NCI-H1048 (cell line): ENCODE measurements at regions not wholly inside any gene's neighbourhood (a gene's known extent, or its start where the extent isn't known, plus 50 kb on each side); places are given as distances from the start of the nearest gene placed in this dataset.
A peak's percentile ranks its signal among the peaks of the same experiment; 100 is the strongest.

Source experiments
- DNase-seq: peaks from one replicate; lab custom pipeline; 2025; lab: John Stamatoyannopoulos, UW

- no peak for DNase-seq
Measured at GRCh38 chr20:10771435-10772140, 97.8 kb upstream of the JAG1 start.

- no peak for DNase-seq
Measured at GRCh38 chr20:10774357-10774943, 100.7 kb upstream of the JAG1 start.

- no peak for DNase-seq
Measured at GRCh38 chr20:10777710-10778109, 103.9 kb upstream of the JAG1 start.

- no peak for DNase-seq
Measured at GRCh38 chr20:10779911-10780310, 106.1 kb upstream of the JAG1 start.

- no peak for DNase-seq
Measured at GRCh38 chr20:10780901-10781300, 107.1 kb upstream of the JAG1 start.

GRCh38 chr20:10781526-10781925, 107.7 kb upstream of the JAG1 start:
- no peak for DNase-seq

GRCh38 chr20:10783707-10784553, 110.1 kb upstream of the JAG1 start:
- peak; percentile 10 for DNase-seq

- no peak for DNase-seq
Measured at GRCh38 chr20:10784554-10785183, 110.9 kb upstream of the JAG1 start.

- DNase-seq: no peak
Measured at GRCh38 chr20:10786678-10787077, 112.9 kb upstream of the JAG1 start.

GRCh38 chr20:10788055-10788454, 114.3 kb upstream of the JAG1 start:
- DNase-seq: no peak

- no peak for DNase-seq
Measured at GRCh38 chr20:10788877-10789276, 115.1 kb upstream of the JAG1 start.

GRCh38 chr20:10789386-10789785, 115.6 kb upstream of the JAG1 start:
- DNase-seq: no peak

GRCh38 chr20:10790013-10790412, 116.2 kb upstream of the JAG1 start:
- no peak for DNase-seq

- DNase-seq: no peak
Measured at GRCh38 chr20:10792291-10792690, 118.5 kb upstream of the JAG1 start.

- DNase-seq: no peak
Measured at GRCh38 chr20:10793766-10794165, 120.0 kb upstream of the JAG1 start.

GRCh38 chr20:10794765-10795164, 121.0 kb upstream of the JAG1 start:
- no peak for DNase-seq

GRCh38 chr20:10795286-10796026, 121.7 kb upstream of the JAG1 start:
- no peak for DNase-seq

GRCh38 chr20:10798811-10799210, 125.0 kb upstream of the JAG1 start:
- no peak for DNase-seq

GRCh38 chr20:10799735-10800134, 125.9 kb upstream of the JAG1 start:
- no peak for DNase-seq

- DNase-seq: no peak
Measured at GRCh38 chr20:10800288-10800687, 126.5 kb upstream of the JAG1 start.

GRCh38 chr20:10802236-10802635, 128.4 kb upstream of the JAG1 start:
- DNase-seq: no peak

GRCh38 chr20:10805764-10806163, 132.0 kb upstream of the JAG1 start:
- no peak for DNase-seq
